NCI-H146 treated with DMSO at 0.1 percent for 48 hours (cell line): ENCODE measurements at regions not wholly inside any gene's neighbourhood (a gene's known extent, or its start where the extent isn't known, plus 50 kb on each side); places are given as distances from the start of the nearest gene placed in this dataset.

ENCODE experiments used
- DNase-seq: peaks from one replicate; lab custom pipeline; 2025; ENCODE audit not compliant: unreplicated experiment; lab: John Stamatoyannopoulos, UW

- DNase-seq = no peak
Measured at GRCh38 chr20:4601630-4602296, 84.5 kb upstream of the PRNP start.

DNA sequence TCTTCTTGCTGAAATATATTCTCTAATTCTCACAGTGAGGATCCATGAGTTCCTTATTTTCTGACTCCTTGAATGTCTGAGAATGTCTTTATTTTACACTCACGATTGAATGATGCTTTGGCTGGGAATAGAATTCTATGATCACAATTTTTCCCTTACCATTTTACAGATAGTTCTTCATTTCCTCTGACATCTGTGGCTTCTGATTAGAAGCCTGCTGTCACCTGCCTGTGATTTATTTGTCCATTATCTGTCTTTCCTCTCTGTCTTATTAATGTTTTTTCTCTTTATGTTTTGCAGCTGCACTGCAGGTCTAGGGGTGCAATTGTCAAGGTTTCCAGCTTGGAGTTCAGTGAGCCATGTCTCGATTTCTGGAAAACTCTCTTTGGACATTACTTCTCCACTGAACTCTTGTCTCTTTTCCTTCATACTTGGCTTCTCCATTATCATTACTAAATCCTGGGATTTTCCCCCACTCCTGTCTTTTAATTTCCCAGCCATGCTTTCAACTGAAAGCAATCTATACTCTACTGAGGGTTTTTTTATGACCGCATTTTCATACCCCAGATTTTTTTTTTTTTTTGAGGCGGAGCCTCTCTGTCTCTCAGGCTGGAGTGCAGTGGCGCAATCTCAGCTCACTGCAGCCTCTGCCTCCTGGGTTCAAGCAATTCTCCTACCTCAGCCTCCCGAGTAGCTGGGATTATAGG lies 85.8 kb upstream of the PRNP start:
- no peak for DNase-seq

GRCh38 chr20:4597215-4597614 lies 89.0 kb upstream of the PRNP start:
- no peak for DNase-seq

GRCh38 chr20:4593149-4593525 lies 93.1 kb upstream of the PRNP start:
- no peak for DNase-seq

GRCh38 chr20:4592316-4593148 lies 93.7 kb upstream of the PRNP start:
- DNase-seq = no peak

DNA sequence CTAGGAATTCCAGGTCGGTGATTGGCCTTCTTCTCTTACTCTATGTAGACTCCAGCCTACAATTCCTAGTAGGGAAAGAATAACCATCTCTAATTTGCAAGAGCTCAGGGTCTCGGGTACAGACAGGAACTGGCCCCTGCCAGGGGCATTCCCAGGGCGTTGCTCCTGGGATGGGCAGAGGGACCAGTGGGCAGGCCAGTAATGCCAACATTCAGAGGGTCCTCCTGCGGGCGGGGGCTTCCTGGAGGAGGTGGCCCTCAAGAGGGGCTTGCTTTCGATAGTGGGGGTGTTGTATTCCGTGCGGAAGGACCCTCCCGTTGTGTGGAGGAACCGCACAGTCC lies 94.3 kb upstream of the PRNP start:
- no peak for DNase-seq

- DNase-seq = no peak
Measured at GRCh38 chr20:4585758-4586157, 100.5 kb upstream of the PRNP start.

- no peak for DNase-seq
Measured at GRCh38 chr20:4585104-4585753, 101.0 kb upstream of the PRNP start.

- no peak for DNase-seq
Measured at GRCh38 chr20:4584510-4584909, 101.7 kb upstream of the PRNP start.

GRCh38 chr20:4581838-4582237 lies 104.4 kb upstream of the PRNP start:
- no peak for DNase-seq

GRCh38 chr20:4578375-4578774 lies 107.9 kb upstream of the PRNP start:
- DNase-seq = no peak

DNA sequence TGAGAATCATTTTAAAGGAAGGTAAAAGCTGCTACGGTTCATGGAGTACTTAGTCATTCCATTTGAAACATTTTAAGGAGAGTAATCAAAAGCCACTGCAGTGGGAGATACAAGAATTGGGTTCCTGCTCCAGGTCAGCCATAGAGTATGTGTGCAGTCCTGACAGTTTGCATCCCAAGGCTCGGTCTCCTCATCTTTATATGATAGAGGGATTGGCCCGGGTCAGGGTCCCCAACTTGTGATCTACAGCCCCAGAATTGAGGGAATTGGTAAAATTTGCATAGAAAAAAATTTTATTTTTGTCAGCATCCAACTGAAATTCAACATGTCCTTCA lies 111.9 kb upstream of the PRNP start:
- DNase-seq = no peak

- no peak for DNase-seq
Measured at GRCh38 chr20:4573564-4574355, 112.5 kb upstream of the PRNP start.

- DNase-seq = no peak
Measured at GRCh38 chr20:4571759-4572531, 114.3 kb upstream of the PRNP start.

DNA sequence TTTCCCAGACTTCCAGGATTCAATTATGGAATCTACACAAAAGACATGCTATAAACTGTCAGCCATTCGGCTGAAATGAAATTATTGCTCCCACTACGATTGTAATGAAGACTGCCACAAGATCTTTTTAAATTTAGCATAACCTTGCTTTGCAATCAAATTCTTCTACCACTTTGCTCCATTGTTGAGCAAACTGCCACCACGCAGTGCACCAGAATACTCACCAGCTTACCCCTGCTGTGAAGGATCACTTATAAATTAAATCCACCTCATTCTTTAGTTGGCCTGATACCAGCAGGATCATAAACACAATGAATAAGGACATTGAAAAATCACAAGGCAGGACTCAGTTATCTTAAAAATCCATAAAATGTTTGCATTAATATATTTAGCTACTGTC lies 116.4 kb upstream of the PRNP start:
- DNase-seq = no peak

- DNase-seq = no peak
Measured at GRCh38 chr20:4569092-4569491, 117.2 kb upstream of the PRNP start.

GRCh38 chr20:4568361-4568959 lies 117.8 kb upstream of the PRNP start:
- DNase-seq = no peak

- DNase-seq = no peak
Measured at GRCh38 chr20:4567170-4567569, 119.1 kb upstream of the PRNP start.

- DNase-seq = no peak
Measured at GRCh38 chr20:4563534-4563933, 122.7 kb upstream of the PRNP start.

DNA sequence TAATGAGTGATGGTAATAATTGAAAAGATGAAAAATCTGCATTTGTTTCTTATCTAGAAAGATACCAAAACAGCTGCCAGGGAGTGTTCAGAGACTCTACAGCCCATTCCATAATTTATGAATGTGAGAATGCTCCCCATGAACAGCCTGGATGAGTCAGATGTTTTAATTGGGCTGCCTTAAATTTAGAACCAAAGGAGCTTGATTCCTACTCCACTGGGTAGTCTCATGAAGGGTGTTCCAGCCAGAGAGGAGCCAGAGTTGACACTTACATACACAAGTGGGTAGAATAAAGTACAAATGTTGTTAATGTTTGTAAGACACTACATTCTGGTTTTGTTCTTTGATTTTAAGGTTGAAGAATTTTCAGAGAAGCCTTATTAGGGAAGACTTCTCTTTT lies 123.2 kb upstream of the PRNP start:
- DNase-seq = no peak
